ENCODE measurements at regions not wholly inside any gene's neighbourhood (a gene's known extent, or its start where the extent isn't known, plus 50 kb on each side); places are given as distances from the start of the nearest gene placed in this dataset.

DNA sequence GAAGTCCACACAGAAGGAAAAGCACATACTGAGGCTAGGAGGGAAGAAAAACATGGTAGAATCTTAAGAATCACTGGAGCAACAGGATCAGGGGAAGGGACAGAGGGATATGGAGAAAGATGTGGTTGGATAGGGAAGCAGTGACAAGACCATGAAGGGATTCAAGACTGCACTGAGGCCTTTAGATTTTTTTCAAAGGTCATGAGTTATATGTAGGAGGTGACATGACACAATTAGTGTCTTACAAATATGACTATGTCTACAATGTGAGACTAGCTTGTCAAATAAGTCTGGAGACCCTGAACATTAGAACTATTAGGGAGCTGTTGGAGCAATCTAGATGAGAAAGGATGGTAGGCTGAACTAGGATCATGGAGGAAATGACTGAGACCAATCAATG, 1130.3 kb upstream of the ZEB2 start:
- DNase-seq (ENCODE audit: low spot score) = no peak

DNA sequence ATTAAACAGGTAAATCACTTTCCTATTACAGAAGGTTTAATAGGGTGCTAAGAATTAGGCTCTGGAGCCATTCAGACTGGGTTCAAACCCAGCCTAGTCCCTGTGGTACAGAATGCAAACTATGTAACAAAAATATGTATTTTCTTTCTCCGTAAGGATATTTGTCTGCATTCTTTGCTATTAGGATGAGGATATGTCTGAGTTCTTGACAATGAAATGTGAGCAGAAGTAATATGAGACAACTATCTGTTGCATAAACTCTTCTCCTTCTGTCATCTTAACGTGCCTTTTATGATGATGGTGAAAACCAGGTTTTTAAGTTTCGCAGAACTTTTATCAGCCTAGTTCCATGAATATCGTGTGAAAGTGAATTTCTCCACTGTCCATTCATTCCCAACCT, 1129.1 kb upstream of the ZEB2 start:
- no peak for DNase-seq (ENCODE audit: low spot score)

DNA sequence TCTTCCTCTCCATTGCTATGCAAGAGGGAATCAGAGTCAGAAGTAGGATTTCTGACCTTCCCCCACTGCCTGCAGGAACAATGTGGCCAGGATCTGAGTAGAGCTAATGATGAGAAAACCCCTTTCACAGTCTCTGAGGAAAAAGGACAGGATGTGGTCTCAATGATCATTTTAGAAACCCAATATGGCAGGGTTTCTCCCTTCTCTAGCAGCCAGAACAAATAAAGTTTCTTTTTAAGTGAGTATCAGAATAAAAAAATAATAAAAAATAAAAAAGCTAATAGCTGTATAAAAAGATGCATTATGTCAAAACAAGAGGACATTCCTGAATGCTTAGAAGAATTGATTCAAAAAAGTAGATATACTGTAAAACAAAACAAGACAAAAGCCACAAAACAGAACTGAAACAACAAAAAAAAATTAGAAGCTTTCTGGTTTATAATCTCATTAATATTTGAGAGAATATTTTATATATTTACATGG, 1124.9 kb upstream of the ZEB2 start:
- DNase-seq (ENCODE audit: low spot score) = no peak

DNA sequence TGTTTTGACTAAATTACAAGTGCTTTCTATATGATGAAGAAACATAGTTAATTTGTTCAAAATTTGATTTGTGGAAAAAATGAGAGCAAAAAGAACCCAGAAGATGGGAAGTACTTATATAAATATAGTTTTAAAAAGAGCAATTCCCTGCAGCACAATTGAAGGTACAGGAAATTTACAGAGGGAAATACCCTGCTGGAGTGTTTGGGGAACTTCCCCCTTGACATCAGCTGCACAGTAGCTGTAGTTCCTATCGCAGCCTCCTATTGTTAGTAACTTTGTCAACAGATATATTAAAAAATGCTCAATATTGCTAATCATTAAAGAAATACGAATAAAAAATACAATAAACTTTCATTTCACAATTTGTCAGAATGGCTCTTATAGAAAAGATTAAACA, 1118.8 kb upstream of the ZEB2 start:
- no peak for DNase-seq (ENCODE audit: low spot score)

DNA sequence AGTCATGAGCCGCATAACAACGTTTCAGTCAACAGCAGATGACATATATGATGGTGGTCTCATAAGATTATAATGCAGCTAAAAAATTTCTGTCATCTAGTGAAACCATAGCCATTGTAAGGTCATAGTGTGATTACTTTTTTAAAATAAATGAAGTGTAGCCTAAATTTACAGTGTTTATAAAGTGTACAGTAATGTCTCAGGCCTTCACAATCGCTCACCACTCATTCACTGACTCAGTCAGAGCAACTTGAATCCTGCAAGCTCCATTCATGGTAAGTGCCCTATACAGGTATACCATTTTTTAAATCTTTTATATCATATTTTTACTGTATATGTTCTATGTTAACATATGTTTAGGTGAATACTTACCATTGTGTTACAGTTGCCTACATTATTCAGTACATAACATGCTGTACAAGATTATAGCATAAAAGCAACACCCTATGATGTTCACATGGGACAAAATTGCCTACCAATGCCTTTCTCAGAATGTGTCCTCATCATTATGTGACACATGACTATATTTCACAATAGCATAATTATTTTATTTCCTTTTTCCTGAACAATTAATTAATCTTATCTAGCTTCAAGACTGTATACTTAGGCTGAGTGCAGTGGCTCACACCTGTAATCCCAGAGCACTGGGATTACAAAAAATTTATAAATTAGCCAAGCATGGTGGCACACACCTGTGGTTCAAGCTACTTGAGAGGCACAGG, 1115.9 kb upstream of the ZEB2 start:
- no peak for DNase-seq (ENCODE audit: low spot score)

DNA sequence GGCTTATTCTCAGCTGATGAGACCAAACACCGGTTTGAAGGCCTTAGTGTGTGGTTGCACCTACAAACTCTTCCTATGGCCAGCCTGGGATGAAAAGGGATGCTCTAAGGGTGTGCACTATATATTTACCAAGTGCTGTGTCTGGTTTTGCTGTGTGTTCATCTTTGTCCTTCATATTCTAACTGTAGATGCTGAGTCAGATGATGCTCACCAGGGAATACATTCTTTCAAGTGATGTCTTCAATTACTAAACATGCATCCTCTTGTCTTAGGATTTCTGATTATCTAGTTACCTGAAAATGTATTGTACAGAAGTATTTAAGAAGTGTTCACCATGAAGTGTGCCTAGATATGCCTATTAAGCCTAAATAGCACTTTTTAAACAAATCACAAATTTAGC, 1111.6 kb upstream of the ZEB2 start:
- DNase-seq (ENCODE audit: low spot score) = no peak

DNA sequence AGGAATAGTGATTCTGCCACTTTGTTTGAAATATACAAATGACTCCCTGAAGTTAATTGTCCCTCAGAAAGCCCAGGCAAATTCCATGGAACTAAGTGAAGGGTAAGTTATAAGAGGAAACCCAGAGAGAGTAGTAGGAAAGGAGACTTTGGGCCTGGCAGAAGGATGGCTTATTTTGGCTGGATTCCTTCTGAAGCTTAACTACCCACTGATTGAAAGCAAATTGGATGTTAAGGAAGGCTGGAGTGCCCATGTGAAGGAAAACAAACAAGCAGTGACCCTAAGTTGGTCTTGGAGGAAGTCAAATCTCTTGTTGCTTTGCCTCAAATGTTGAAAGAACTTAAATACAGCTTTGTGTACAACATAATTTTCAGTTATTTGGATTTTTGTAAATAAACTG, 1106.4 kb upstream of the ZEB2 start:
- no peak for DNase-seq (ENCODE audit: low spot score)

DNA sequence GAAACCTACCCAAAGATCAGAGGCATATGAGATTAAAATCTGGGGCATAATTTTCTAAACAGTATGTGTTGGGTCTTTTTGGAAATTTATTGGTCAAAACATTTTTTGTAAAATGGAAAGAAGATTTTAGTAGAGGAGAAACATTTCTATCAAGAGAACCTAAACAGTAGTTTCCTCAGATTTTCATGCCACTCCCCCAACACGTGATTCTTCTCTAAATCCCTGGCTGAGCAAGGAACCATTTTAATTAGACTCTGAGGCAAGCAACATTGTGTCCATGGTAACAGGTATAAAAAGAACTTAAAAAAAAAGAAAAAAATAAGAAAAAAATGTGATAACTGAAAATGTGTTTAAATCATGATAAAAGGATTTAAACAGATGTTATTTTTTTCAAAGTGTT, 1105.2 kb upstream of the ZEB2 start:
- no peak for DNase-seq (ENCODE audit: low spot score)

DNA sequence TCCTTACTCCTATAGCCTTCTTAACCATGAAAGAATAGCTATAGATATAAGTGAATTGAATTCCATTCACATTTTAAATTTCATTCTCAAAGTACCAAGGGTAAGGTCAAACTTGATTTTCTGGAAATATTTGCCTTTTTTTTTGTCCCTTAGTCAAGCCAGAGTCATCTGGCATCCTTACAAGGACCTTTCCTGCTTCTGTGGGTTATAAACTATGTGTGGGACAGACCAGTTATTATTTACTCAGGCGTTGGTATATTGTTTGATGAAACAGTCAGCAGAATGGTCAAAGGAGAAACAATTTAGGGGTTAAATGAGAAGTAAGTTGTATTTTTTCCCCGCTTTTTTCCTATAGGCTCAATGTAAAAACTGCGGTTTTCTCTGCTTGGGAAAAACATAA, 1103.2 kb upstream of the ZEB2 start:
- no peak for DNase-seq (ENCODE audit: low spot score)

DNA sequence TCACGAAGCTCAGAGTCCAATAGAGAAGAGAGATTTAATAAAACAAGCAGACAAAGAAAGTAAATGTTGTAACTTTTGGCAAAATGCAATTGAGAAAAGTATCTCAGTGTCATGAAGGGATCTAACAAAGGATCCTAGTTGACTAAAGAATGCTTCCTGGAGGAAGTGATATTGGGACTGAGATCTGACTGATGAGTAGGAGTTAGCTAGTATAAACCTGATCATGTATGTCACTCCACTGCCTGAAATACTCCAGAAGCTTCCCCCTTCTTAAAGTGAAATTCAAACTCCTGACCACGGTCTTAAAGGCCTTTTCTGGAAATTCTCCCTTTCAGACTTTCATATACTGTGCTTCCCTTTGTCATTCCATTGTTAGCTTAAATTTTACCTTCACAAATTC, 1102.4 kb upstream of the ZEB2 start:
- DNase-seq (ENCODE audit: low spot score) = no peak

DNA sequence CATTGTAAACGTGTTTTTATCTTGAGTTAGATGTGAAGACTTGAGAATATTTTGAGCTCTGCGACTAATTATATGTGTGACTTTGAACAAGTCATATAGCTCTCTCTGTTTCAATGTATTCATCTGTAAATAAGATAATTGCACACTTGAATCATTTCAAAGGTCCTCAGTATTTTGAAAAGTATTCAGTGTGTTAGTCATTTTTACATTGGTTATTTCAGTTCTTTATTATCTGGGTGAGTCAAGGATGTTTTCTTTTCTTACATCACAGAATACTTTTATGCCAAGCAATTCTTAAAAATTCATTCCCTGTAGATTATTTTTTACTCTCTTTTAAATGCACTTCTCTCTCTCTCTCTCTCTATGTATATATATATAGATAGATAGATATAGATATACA, 1098.0 kb upstream of the ZEB2 start:
- no peak for DNase-seq (ENCODE audit: low spot score)

DNA sequence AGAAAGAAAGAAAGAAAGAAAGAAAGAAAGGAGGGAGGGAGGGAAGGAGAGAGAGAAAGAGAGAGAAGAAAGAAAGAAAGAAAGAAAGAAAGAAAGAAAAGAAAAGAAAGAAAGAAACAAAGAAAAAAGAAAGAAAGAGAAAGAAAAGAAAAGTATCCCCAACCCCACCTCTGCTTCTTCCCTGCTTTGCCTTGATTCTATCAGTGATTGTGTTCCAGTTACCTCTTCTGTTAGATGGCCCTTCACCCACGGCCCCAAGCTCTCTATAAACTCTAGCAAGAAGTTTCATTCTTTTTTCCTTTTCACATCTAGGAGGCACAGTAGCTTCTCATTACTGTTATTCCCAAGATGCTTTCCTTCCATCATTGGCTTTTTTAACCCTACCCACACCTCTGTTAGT, 1097.5 kb upstream of the ZEB2 start:
- DNase-seq (ENCODE audit: low spot score) = no peak

DNA sequence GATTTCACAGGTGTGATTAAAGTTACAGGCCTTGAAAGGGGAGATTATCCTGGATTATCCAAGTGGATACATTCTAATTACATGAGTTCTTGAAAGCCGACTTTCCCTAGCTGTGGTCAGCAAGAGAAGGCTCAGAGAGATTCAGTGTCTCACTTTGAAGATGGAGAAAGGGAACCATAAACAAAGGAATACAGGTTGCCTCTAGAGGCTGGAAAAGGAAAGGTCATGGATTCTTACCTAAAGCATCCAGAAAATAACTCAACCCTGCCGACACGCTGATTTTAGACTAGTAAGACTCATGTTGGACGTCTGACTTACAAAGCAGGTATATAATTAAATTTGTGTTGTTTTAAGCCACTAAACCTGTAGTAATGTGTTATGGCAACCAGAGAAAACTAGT, 1095.7 kb upstream of the ZEB2 start:
- no peak for DNase-seq (ENCODE audit: low spot score)

DNA sequence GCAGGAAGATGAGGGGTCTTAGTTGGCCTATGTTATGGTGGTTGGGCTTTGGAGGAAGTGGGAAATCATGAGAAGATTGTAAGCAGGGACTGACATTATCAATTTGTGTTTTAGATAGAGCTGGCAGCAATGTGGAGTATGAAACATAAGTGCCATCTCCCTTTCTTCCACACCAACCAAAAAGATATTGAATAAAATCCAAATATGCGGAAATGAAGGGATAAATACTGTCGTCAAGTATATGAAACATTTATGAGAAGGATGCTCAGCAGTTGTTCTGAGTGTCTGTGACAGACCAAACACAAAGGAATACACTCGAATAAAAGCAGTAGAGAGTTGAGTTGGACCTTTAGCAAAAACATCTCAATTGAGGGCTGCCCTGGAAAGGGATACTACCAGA, 1090.0 kb upstream of the ZEB2 start:
- DNase-seq (ENCODE audit: low spot score) = no peak

DNA sequence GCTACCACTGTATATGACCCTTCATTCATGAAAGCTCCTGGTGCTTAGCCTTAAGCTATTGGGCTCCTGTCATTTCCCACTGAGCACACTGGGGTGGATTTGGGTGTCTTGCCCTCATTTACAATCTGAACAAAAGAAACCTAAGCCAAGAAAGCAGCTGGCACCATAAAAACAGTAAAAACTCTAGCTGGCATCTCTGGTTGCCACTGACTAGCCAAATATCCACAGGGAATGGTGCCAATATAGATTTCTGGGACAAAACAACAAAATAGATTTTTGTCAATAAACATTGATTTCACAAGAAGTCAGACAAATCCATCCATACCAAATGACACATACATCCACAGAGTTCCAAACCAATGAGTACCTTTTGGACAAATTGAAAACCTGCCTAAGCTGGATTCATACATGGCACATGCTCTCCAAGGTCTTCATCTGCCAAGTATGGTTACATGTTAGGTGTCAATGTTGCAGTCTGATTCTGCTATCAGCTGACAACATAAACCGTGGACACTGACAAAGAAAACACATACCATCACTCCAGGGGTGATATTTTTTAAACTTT, 1081.5 kb upstream of the ZEB2 start:
- DNase-seq (ENCODE audit: low spot score) = no peak

DNA sequence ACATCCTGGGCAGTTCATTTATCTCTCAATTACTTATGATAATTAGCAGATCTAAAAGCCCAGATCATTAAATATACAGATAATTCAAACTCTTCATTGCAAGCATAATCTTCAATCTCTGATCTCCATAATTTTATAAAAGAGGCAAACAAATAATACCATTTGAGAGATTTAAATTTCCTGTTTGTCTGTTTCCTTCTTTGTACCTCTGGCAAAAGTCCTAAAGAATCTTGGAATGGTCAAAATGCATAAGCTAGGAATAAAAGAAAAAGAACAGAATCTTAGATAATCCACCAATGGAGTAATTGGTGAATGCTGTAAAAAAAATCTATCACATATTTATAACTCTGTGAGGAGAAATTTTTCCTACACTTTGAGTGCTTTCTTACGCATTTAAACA, 1080.9 kb upstream of the ZEB2 start:
- DNase-seq (ENCODE audit: low spot score) = no peak

DNA sequence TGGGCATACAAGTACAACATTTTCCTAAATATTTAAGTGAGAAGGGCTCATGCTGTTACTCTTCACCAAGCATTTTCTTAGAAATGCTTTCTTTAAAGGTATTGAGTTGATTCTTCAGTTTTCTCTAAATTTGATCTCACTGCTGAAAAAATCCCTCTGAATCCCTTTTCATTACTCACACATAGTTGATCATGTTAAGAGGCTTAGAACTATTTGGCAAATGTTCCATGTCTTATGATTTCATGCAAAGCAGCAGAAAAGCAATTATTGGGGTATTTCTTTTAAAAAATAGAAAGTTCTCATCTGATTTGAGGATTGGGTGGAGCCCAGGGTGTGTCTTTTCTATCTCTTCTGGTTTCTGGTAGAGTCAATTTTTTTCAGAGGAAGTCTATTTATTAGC, 1079.8 kb upstream of the ZEB2 start:
- no peak for DNase-seq (ENCODE audit: low spot score)

DNA sequence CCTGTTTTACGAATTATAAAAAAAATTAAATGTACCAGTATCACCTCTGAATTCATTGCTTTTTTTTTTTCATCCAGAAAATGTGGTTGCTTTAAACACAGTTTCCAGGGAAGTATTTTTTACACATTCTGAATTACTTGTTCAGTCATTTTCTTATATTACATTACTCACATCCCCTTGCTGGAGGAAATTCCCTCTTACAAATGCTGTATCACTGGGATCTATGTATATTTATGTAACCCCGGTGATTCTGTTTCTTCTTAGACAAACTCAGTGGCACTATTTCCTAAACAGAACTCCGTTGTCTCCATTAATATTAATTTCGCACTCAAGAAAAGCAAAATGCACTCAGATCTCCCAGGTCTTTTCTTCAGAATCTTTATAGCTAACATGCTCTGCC, 1078.5 kb upstream of the ZEB2 start:
- peak; percentile 42 for DNase-seq (ENCODE audit: low spot score)

DNA sequence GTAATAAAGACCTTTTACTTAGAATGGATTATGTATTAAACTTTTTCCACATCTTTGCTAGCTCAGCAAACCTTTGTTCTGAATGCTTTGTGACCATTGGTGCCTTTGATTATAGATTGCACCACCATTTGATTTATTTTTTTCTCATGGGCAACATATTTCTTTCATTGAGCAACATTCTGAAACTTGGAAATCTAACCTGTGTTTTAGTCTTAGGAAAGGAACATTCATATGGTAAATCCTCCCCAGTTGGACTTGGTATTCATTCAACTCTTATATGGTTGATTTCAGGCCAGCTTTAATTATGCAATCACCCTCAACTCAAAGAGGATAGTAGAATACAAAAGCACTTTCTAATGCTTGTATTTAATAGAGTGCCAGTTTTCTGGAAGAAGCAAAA, 1077.9 kb upstream of the ZEB2 start:
- no peak for DNase-seq (ENCODE audit: low spot score)

DNA sequence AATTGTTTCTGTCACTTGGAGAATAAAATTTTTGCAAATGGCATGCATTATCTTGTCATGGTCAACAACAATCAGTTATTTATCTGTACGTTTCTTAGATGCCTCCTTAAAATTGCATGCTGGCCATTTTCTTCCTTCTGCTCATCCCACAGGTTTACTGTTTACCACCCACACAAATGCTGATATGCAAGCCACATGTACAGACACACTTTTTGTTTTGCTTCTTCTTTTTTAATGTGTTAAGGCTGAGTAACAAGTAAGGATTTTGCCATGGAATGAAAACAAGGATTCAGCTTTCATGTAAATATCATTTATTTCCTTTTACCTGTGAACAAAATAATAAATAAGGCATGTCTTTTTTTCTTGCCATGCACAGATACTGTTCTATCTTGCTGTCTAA, 1077.1 kb upstream of the ZEB2 start:
- DNase-seq (ENCODE audit: low spot score) = no peak

DNA sequence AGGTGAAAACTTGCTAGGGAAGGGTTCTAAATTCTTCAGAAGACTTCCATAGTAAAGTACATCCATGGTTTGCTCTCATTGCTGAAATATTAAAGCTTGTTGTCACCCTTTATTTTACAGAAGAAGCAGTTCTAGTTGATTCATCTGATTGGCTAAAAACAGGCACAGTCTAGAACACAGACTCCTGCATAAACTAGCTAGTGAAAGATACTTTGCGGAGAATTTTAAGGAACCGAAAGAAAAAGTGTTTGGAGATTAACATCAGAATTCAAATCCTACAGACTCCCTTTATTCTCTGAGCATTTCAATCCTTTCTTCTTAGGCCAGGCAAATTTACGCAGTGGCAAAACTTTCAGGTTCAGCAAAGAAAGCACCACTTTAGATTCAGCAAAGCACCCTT, 1076.5 kb upstream of the ZEB2 start:
- no peak for DNase-seq (ENCODE audit: low spot score)

DNA sequence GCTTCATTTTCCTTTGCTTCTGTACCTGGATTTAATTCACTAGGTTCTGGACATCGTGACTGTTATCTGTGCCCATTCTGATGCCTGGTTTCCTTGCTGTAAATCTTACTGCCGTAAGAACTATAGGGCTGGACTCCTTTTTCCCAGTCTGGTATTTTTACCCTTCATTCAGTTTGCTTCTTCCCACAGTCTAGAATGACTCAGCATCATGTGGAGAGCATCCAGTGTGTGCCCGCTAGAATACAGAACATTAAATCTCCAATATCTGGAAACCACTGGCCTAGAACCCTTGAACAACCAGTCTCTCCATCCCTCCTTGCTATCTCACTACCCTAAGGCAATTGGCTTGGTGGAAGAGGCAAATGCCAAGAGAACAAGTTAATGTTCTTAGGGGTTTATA, 1075.4 kb upstream of the ZEB2 start:
- DNase-seq (ENCODE audit: low spot score) = no peak

DNA sequence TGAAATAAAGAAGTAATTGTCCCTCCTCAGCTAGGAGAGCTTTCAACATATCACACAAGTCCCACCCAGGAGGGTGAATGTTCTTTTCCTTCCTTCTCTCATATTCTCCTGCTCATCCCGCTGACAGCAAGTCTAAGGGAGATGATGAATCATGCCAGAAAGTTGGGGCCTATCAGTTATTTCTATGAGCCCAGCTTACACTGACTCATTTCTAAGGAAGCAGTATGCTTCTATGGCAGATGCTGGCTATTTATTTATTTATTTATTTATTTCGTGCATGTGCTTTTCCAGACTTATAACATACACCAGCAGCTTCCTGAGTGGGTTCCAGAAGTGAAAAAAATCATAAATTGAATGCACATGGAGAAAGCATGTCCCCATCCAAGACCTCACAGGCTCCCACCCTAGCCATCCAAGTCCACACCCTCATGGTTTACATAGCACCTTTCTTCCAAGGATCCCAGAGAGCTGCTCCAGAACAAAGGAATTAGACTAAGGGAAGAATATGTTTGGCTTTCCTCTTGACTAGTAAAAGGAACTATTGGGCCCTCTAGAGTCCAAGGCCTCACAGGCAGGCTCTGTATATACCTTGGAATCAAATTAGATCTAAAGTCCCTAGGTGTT, 1074.2 kb upstream of the ZEB2 start:
- DNase-seq (ENCODE audit: low spot score) = peak; percentile 94

DNA sequence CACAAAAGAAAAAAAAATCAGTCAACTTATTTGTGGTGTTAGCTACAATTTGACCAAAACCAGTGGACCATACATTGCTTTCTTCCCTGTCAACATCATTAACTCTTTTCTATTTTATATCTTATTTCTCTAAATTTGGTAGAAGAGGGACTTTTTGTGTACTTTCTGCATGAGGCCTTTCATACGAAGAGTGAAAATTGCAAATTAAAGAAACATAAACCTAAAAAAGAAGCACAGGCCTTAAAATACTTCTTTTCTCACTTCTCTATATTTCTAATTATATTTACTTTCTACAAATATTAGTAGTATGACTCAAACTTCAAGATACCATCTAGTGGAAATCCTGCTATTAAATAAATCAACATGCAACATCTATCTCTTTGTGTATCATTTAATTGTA, 1073.4 kb upstream of the ZEB2 start:
- no peak for DNase-seq (ENCODE audit: low spot score)

Measured in kidney capillary endothelial cell (primary cell).